ENCODE measurements at regions not wholly inside any gene's neighbourhood (a gene's known extent, or its start where the extent isn't known, plus 50 kb on each side); places are given as distances from the start of the nearest gene placed in this dataset.

DNA sequence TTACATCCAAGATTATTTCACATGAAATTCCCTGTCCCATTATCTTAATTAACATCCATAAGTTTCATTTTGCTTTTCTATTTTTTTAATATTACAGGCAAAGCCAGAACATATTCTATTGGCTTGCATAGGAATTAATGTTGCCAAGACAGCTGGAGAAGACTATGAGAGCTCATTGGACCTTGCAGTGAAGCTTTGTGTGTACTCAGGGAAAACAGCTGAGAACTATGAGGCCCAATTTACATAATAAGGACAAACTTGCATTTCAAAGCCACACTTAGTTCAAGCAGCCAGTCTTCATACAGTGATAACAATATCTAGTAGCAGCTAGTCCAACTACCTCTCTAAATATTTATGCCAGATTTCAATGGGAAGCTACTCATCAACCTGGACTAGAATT is 134.4 kb downstream of the DDX53 start:
- dilution Hi-C loops (cut with MboI; ENCODE audit: extremely low pct_ligation_motif_present, low sequenced_read_pairs): no loop called here
- Histone ChIP-seq H3K9me3 (ENCODE audit: control insufficient read depth, low read depth, low read length) (no peaks in the 10 kb centered on the region), H3K4me2 (ENCODE audit: control insufficient read depth, extremely low read depth, insufficient read depth, low read depth, low read length) (no peak overlapping the region), H3K27ac (ENCODE audit: control insufficient read depth, insufficient read depth, low read length) (no peak overlapping the region), H3K9me1 (ENCODE audit: control insufficient read depth, extremely low read depth, insufficient read depth, low read length) (no peaks in the 10 kb centered on the region), H2AFZ (ENCODE audit: control insufficient read depth, low read length) (no peak overlapping the region), H4K20me1 (ENCODE audit: control insufficient read depth, extremely low read depth, insufficient read depth, low read length) (no peaks in the 10 kb centered on the region), H3K9ac (ENCODE audit: control insufficient read depth, extremely low read depth, insufficient read depth, low read length) (no peak overlapping the region), H3K36me3 (ENCODE audit: control insufficient read depth in 2 of 2, extremely low read depth in 1 of 2, insufficient read depth in 2 of 2, low read length in 2 of 2) (no peaks in the 10 kb centered on the region), H3K27me3 (ENCODE audit: control insufficient read depth, extremely low read depth, insufficient read depth, low read length) (no peaks in the 10 kb centered on the region), H3K4me3 (ENCODE audit: control insufficient read depth in 2 of 3, extremely low read depth in 1 of 3, insufficient read depth in 2 of 3, low read depth in 1 of 3, low read length in 3 of 3) (no peak overlapping the region), H3K79me2 (ENCODE audit: control insufficient read depth, insufficient read depth, low read length) (no peaks in the 10 kb centered on the region), H3K4me1 (ENCODE audit: control insufficient read depth, extremely low read depth, insufficient read depth, low read length) (no peaks in the 10 kb centered on the region)
- no peak for TF ChIP-seq CTCF (optimal IDR thresholded peaks at IDR 0.05 in 1 of 3, IDR thresholded peaks at IDR 0.05 in 1 of 3, conservative IDR thresholded peaks at IDR 0.05 in 1 of 3; ENCODE audit: extremely low read depth in 1 of 3, insufficient read depth in 2 of 3, low read length in 3 of 3)
- TF ChIP-seq EZH2 (IDR thresholded peaks at IDR 0.05; ENCODE audit: low read length): no peak
- no peak for DNase-seq (ENCODE audit: low read depth, low spot score)
- FAIRE-seq: no peak

DNA sequence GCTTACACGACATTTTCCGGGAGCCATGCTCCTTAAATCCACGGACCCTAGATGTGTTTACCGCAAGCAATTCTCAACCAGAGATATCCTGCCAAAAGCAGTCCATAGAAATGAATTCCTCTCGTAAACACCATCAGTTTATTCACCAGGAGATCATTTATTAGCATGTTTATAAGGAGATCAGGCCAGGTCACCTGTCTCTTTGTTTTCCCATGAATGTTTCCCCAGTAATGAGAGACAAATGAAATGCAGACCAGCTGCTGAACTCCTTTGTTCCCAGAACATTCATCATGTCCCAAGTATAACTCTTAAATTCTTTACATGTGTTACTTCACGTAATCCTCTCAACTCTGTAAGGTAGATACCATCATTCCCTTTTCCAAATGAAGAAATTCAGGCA is 137.1 kb downstream of the DDX53 start:
- dilution Hi-C loops (cut with MboI; ENCODE audit: extremely low pct_ligation_motif_present, low sequenced_read_pairs): no loop called here
- FAIRE-seq (no peak), DNase-seq (ENCODE audit: low read depth, low spot score) (no peak)

More for the DNA sequence above, 137.1 kb downstream of the DDX53 start:
- Histone ChIP-seq H3K4me2 (ENCODE audit: control insufficient read depth, extremely low read depth, insufficient read depth, low read depth, low read length) (no peak overlapping the region), H4K20me1 (ENCODE audit: control insufficient read depth, extremely low read depth, insufficient read depth, low read length) (no peaks in the 10 kb centered on the region), H3K9ac (ENCODE audit: control insufficient read depth, extremely low read depth, insufficient read depth, low read length) (no peak overlapping the region), H3K27me3 (ENCODE audit: control insufficient read depth, extremely low read depth, insufficient read depth, low read length) (no peaks in the 10 kb centered on the region), H3K4me1 (ENCODE audit: control insufficient read depth, extremely low read depth, insufficient read depth, low read length) (no peaks in the 10 kb centered on the region), H3K27ac (ENCODE audit: control insufficient read depth, insufficient read depth, low read length) (no peak overlapping the region), H3K9me3 (ENCODE audit: control insufficient read depth, low read depth, low read length) (no peaks in the 10 kb centered on the region), H3K79me2 (ENCODE audit: control insufficient read depth, insufficient read depth, low read length) (no peaks in the 10 kb centered on the region), H3K36me3 (ENCODE audit: control insufficient read depth in 2 of 2, extremely low read depth in 1 of 2, insufficient read depth in 2 of 2, low read length in 2 of 2) (no peaks in the 10 kb centered on the region), H3K4me3 (ENCODE audit: control insufficient read depth in 2 of 3, extremely low read depth in 1 of 3, insufficient read depth in 2 of 3, low read depth in 1 of 3, low read length in 3 of 3) (no peak overlapping the region), H2AFZ (ENCODE audit: control insufficient read depth, low read length) (no peak overlapping the region), H3K9me1 (ENCODE audit: control insufficient read depth, extremely low read depth, insufficient read depth, low read length) (no peaks in the 10 kb centered on the region)
- TF ChIP-seq EZH2 (IDR thresholded peaks at IDR 0.05; ENCODE audit: low read length) (no peak), CTCF (optimal IDR thresholded peaks at IDR 0.05 in 1 of 3, IDR thresholded peaks at IDR 0.05 in 1 of 3, conservative IDR thresholded peaks at IDR 0.05 in 1 of 3; ENCODE audit: extremely low read depth in 1 of 3, insufficient read depth in 2 of 3, low read length in 3 of 3) (no peak)

Measured in keratinocyte (primary cell).